GM19463 (cell line): ENCODE measurements at regions not wholly inside any gene's neighbourhood (a gene's known extent, or its start where the extent isn't known, plus 50 kb on each side); places are given as distances from the start of the nearest gene placed in this dataset.
A peak's percentile ranks its signal among the peaks of the same experiment; 100 is the strongest.
"Not testable (repeated sequence)": the region's sequence is repeated elsewhere in the genome, so short reads cannot be mapped to it uniquely, and the experiment has no call there.

ENCODE experiments used
- ATAC-seq: cut with Tn5 transposase; IDR thresholded peaks from one replicate; pipeline ENCODE4 v1.9.1; 2021; ENCODE audit warnings: mild to moderate bottlenecking, moderate library complexity; ENCODE audit not compliant: unreplicated experiment

DNA sequence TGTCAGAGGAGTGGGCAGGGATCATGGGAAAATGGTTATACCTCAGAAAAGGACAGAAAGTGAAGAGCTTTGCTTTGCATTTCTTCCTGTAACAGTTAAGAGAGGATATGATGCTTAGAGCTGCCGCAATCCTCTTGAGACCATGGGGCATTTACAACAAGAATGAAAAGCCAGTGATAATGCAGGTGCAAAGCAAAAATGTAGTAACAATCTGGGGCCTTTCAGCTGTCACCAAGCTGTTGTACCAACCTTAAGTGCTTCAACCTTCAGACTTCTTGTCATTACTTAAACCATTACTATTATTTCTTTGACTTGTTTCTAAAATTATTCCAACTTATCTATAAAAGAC lies 1337.6 kb downstream of the RPIA start:
- not testable (repeated sequence) for ATAC-seq

DNA sequence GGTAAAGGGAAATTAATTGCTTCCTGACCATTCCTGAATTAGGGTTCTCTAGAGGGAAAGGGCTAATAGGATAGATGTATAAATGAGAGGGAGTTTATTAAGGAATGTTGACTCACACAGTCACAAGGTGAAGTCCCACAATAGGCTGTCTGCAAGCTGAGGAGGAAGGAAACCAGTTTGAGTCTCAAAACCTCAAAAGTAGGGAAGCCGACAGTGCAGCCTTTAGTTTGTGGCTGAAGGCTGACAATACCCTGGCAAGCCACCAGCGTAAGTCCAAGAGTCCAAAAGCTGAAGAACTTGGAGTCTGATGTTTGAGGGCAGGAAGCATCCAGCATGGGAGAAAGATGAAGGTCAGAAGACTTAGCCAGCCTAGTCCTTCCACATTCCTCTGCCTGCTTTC lies 1340.8 kb downstream of the RPIA start:
- not testable (repeated sequence) for ATAC-seq

GRCh38 chr2:90036335-90036734 lies 1344.9 kb downstream of the RPIA start:
- ATAC-seq = not testable (repeated sequence)

GRCh38 chr2:90039093-90039492 lies 1347.6 kb downstream of the RPIA start:
- not testable (repeated sequence) for ATAC-seq

DNA sequence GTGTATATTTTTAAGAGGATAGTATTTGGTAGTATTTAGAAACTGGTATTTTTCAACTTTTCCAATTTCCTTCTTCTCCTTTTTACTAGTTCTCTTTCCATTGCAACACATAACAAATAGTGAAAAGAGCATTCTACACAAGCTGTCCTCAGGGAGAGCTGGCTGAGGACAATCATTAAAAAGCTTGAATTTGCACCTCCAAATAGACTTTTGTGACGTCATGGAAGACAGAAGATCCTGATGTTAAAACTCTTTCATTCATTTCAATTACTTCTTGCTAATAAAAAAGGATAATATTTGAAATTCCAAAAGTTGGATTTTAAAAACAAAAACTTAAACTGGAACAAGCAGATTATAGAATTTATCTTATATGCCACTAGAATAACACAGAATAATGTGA lies 1356.3 kb downstream of the RPIA start:
- not testable (repeated sequence) for ATAC-seq

GRCh38 chr2:90052113-90052631 lies 1360.7 kb downstream of the RPIA start:
- ATAC-seq = peak; percentile 54

GRCh38 chr2:90069290-90069894 lies 1377.9 kb downstream of the RPIA start:
- peak; percentile 76 for ATAC-seq

- ATAC-seq = no peak
Measured at GRCh38 chr2:90076311-90076710, 1384.8 kb downstream of the RPIA start.

DNA sequence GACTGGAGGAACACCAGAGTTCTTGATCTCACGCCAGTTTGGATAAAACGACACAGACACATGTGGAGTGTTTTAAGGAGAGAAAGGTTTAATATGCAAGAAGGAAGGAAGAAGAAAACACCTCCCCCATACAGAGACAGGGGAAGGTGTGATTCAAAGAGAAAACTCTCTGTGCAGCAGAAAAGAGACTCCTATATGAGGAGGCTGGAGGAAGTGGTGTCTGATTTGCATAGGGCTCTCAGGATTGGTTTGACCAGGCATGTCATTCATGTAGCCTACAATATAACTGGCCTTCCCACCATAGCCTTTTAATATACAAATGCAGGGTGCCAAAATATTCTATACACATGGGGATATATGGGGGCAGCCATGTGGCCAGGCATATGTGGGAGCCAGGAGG lies 1386.5 kb downstream of the RPIA start:
- ATAC-seq = peak; percentile 47

- no peak for ATAC-seq
Measured at GRCh38 chr2:90079374-90079773, 1387.9 kb downstream of the RPIA start.

- ATAC-seq = not testable (repeated sequence)
Measured at GRCh38 chr2:90087792-90088191, 1396.3 kb downstream of the RPIA start.

- ATAC-seq = peak; percentile 76
Measured at GRCh38 chr2:90093571-90094270, 1402.2 kb downstream of the RPIA start.

DNA sequence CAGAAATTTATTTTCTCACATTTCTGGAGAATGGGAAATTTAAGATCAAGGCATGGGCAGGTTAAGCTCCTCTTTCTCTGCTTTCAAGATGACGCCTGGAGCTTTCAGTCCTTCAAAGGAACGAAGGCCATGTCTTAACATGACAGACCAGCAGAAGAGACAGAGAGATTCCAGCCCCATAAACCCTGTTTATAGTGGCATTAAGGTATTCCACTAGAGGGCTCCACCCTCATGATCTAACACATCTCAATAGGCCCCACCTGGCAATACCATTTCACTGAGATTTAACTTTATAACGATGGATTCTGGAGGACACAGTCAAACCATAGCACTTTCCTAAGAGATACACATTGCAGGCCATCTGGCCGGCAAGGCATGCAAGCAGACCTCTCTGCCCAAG lies 1406.1 kb downstream of the RPIA start:
- peak; percentile 67 for ATAC-seq

DNA sequence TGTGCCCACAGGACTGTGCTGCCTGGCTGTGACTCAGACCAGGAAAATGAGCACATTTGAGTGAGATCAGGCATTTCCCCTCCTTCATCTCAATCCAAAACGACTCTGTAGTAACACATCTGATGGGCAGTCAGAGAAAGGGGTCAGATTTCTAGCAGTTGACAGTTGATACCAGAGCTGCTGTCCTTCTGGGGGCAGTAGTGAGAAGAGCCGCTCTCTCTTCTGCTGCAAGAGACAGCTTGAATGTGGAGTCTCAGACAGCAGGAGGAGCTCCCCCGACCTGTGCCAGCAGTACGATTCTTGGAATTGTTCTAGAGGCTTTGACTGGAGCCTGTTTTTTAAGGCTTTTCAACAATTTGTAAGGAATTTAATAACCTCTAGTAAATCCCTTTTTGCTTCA lies 1413.7 kb downstream of the RPIA start:
- not testable (repeated sequence) for ATAC-seq

- ATAC-seq = not testable (repeated sequence)
Measured at GRCh38 chr2:90123409-90123808, 1431.9 kb downstream of the RPIA start.

DNA sequence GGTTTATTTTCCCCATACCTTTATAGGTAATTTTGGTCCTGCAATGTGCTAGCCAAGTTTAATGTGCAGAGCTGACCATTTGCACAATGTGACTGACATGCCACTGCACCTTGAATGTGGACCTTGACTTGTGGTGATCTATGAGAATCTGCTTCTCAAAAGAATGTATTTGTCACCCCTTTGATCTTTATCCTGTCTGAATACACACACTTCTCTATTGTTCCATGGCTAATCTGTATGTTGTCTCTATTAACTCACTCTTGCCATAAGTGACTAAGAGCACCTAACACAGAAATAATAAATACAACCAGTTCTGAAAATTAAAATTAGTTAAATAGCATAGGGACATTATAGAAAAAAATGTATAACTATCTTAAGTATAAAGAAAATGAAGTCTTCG lies 1447.6 kb downstream of the RPIA start:
- ATAC-seq = not testable (repeated sequence)

- ATAC-seq = not testable (repeated sequence)
Measured at GRCh38 chr2:90141558-90141957, 1450.1 kb downstream of the RPIA start.

- ATAC-seq = not testable (repeated sequence)
Measured at GRCh38 chr2:90151805-90152204, 1460.3 kb downstream of the RPIA start.

GRCh38 chr2:90170978-90171377 lies 1479.5 kb downstream of the RPIA start:
- not testable (repeated sequence) for ATAC-seq

DNA sequence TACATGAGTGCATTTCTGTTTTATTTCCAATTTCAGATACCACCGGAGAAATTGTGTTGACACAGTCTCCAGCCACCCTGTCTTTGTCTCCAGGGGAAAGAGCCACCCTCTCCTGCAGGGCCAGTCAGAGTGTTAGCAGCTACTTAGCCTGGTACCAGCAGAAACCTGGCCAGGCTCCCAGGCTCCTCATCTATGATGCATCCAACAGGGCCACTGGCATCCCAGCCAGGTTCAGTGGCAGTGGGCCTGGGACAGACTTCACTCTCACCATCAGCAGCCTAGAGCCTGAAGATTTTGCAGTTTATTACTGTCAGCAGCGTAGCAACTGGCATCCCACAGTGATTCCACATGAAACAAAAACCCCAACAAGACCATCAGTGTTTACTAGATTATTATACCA lies 1481.6 kb downstream of the RPIA start:
- not testable (repeated sequence) for ATAC-seq

- not testable (repeated sequence) for ATAC-seq
Measured at GRCh38 chr2:90179591-90179990, 1488.1 kb downstream of the RPIA start.

DNA sequence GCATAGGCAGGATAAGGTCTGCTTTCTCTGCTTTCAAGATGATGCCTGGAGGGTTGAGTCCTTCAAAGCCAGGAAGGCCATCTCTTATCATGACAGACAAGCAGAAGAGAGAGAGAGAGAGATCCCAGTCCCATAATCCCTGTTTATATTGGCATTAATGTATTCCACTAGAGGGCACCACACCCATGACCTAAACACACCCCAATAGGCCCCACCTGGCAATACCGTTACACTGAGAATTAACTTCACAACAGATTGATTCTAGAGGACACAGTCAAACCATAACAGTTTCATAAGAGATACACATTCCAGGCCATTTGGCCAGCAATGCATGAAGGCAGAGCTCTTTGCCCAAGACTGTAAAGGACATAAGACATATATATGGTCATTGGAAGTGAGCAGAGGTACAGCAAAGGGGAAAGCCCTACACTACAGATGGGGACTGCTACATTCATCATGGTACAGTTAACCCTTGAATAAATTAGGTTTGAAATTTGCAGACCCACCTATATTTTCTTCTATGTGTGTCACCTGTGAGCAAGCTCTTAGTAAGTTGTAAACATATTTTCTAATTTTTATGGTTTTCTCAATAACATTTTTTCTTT lies 1516.1 kb downstream of the RPIA start:
- peak; percentile 71 for ATAC-seq
